ENCODE measurements at regions not wholly inside any gene's neighbourhood (a gene's known extent, or its start where the extent isn't known, plus 50 kb on each side); places are given as distances from the start of the nearest gene placed in this dataset.
"Not testable (repeated sequence)": the region's sequence is repeated elsewhere in the genome, so short reads cannot be mapped to it uniquely, and the experiment has no call there.

DNA sequence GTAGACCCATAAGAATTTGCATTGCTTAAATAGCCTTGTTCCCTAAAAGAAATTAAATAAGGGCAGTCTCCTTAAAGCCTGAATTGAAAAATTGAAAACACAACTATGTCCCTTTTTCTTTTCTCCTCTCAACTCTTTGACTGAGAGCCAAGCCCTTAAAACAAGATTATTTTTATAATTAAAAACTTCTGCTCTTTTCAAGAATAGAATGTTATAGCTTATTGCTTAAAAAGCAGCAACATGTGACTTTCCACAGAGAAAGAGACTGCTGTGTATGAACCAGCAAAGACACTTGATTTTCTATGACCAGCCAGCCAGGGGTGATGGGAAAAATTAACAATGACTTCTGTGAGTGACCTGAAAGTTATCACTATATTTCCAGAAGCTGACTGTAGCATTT is 295.2 kb upstream of the CELF2 start:
- no peak for DNase-seq

DNA sequence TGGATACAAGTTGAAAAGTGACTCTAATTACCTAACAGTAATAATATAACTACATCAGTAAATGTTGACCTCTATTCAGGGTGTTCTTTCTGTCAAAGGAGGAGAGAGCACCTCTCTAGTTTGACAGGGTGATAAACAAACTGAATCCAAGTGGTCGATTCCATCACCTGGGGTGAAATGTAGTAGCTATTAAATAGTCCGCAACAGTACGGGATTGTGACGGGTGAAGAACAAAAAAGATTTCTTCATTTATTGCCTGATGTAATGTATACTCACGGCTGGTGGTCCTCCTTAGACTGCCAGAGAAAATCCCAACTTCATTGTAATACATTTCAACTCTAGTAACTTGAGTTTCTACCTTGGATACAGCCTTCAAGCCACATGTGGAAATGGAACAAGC is 292.5 kb upstream of the CELF2 start:
- no peak for DNase-seq

- no peak for DNase-seq
These were observed 291.6 kb upstream of the CELF2 start for GRCh38 chr10:10726101-10726500.

DNA sequence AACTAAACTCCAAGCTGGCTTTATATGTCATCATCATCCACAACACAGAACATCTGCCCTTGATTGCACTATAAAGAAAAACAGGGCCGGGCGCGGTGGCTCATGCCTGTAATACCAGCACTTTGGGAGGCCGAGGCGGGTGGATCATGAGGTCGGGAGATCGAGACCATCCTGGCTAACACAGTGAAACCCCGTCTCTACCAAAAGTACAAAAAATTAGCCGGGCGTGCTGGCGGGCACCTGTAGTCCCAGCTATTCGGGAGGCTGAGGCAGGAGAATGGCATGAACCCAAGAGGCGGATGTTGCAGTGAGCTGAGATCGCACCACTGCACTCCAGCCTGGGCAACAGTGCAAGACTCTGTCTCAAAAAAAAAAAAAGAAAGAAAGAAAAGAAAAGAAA is 290.3 kb upstream of the CELF2 start:
- not testable (repeated sequence) for DNase-seq

GRCh38 chr10:10727812-10728211 is 289.9 kb upstream of the CELF2 start:
- DNase-seq: no peak

DNA sequence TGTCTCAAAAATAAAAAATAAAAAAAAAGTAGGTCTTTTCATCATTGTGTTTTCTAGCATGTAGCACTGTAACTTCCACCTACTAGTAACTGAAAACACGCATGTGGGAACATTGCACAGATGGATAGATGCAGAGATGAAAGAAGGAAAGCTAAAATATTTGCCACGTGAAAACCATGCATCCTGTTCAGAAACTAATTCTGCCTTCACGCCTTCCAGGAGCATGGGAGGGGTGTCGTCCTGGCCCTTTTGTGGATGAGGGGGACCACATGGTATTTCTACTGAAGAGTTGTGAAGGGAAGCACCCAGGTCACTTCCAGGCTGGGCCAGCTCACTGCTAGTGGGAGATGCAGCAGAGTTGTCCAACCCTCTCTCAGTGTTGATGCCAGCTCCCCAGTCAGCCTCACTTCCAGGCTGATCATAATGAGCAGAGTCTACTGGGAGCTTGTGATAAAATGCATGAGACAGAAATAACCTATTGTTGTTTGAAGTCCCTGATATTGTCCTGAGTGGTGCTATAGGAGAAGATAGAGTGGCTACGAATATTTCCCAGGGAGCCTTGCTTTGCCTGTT is 287.1 kb upstream of the CELF2 start:
- DNase-seq: no peak

GRCh38 chr10:10731366-10731765 is 286.3 kb upstream of the CELF2 start:
- DNase-seq: no peak

DNA sequence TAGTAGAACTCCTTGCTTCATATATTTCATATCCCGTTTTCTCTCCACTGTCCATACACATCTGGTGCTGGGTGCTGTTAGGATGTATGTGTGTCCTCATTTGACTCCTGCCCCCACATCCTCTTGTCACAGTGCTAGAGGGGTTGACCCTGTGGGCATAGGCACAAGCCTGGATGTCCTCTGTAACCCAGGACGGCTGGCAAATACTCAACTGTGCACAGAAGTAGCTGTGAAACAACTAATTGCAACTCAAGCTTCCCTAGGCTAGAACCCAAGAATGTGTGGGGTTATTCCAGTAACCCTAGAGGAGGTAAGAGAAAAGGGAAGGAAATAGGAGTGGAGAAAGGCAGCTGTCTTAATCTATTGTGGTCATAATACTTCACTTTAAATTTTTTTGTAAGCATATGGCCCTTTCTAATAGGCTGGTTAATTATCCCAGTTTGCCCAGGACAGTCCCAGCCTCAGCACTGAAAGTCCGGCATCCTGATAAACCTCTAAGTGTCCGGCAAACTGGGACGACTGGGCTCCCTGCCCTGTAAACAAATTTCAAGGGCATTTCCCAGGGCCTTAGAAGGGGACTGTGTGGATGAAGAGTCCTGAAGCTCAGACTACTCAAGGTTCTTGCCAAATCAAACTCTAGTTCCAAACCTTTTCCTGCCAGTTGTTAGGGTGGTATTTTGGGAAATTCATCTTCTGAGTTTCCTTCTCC is 283.2 kb upstream of the CELF2 start:
- no peak for DNase-seq

DNA sequence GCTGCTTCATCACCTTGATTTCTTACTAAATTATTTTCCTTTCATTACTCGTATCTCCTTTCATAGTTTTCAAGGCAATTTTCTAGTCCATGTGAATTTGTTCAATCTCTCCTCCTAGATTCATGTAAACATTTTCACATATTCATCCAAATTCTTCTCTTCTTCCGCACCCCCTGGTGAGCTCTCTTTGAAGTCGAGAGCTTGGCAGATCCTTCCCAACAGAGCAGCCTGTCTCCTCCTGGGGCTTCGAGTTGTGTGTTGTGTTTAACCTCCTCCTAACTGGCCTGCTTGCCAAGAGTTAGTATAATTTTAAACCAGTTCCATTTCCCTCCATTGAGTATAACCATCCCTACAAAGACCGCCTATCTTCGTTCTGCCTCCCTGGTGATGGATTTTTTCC is 272.4 kb upstream of the CELF2 start:
- no peak for DNase-seq

- DNase-seq: no peak
These were observed 262.2 kb upstream of the CELF2 start for GRCh38 chr10:10755490-10755889.

DNA sequence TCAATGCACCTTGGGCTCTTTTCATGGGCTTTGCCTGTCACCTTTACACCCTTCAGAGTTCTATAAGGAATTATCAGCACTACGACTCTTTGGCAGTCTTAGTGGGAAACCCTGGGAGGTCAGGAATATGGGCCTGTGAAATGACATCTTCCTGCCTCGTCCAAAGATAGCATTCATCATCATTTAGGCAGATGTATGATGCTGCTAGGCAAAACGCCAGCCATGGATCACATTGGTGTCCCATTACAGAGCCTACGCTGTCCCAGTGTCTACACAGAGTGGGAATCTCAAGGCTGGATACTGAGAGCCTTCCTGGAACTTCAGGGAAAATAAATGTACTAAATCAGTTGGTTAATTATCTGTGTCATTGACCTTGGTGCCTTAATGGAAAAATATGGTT is 259.4 kb upstream of the CELF2 start:
- DNase-seq: no peak

DNA sequence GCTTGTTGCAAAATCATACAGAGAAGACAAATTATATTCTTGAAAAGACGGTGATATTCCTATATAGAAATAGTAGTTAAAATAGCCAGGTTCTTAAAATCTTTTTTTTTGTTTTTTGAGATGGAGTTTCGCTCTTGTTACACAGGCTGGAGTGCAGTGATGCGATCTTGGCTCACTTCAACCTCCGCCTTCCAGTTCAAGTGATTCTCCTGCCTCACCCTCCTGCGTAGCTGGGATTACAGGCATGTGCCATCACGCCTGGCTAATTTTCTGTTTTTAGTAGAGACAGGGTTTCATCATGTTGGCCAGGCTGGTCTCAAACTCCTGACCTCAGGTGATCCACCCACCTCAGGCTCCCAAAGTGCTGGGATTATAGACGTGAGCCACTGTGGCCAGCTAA is 257.9 kb upstream of the CELF2 start:
- DNase-seq: not testable (repeated sequence)

- no peak for DNase-seq
These were observed 252.7 kb upstream of the CELF2 start for GRCh38 chr10:10765017-10765416.

DNA sequence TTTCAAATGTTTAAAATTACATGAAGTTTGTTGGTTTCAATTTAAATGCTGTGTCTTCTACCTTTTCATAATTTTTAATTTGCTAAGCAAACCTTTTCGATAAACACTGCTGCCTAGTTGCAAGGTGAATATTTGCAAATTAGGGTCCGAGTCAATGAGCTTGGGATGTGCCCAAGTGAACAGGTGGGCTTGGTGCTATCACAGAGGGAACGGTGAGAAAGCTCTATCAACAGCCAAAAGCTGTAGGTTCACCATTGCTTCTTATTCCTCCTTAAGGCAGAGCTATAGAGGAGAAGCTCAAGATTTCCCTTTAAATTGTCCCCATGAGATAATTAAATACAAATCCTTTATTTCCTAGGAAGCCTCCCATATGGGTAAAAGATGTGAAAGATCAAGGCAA is 245.3 kb upstream of the CELF2 start:
- DNase-seq: no peak

DNA sequence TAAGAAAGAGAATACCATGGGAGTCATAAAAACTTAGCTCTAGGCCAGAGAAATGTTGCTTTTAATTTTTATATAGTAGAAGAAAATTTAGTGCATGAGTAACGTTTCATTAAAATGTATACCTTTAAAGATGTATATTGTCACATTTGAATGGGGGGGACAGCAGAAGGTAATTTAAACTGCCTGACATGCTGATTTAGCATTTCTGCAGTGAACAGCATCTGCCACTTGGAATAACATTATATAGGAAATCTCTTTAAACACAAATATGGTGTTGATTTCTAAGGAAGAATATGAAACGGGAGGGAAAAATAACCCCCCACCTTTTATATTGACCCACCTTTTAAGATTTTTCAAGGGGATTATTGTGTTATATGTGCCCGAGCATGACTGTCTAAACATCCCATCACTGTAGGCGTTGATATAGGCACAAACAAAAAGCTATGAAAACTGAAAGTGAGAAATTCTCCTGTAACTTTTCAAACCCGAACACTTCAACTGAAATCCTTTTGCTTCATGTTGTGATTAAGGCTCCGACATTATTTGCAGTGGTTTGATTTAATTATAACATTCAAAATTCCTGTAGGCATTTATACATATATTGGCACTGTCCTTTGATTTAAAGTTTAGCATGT is 244.7 kb upstream of the CELF2 start:
- DNase-seq: no peak

DNA sequence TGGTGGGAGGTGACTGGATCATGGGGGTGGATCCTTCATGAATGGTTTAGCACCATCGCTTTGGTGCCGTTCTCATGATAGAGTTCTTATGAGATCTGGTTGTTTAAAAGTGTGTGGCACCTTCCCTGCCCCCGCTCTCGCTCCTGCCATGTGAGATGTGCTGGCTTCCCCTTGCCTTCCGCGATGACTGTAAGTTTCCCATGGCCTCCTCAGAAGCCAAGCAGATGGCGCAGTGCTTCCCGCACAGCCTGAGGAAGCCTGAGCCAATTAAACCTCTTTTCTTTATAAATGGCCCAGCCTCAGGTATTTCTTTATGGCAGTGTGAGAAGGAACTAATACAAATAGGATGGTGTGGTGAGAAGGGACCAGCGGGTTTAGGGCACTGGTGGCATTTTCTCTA is 243.3 kb upstream of the CELF2 start:
- DNase-seq: no peak

- no peak for DNase-seq
These were observed 241.3 kb upstream of the CELF2 start for GRCh38 chr10:10776363-10776762.

- no peak for DNase-seq
These were observed 240.4 kb upstream of the CELF2 start for GRCh38 chr10:10777279-10777678.

DNA sequence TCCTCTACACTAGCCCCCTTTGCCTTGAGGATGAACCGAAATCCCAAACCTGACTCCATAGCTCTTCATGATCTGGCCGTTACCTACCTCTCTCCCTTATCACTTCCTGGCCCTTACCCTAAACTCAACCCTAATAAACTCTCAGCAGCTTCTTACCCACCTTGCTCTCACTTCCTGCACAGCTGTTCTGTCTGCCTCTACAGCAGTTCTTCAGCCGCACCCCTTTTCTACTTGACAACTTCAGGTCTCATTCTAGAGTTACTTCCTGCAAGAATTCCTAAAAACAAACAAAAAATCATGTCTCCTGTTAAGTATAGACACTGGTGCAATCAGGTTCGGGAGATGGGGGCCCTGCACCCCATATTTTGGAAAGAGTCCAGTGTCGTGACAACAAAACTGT is 239.9 kb upstream of the CELF2 start:
- DNase-seq: no peak

GRCh38 chr10:10778959-10779358 is 238.7 kb upstream of the CELF2 start:
- no peak for DNase-seq

- no peak for DNase-seq
These were observed 238.2 kb upstream of the CELF2 start for GRCh38 chr10:10779511-10779910.

- DNase-seq: no peak
These were observed 236.9 kb upstream of the CELF2 start for GRCh38 chr10:10780746-10781145.

DNA sequence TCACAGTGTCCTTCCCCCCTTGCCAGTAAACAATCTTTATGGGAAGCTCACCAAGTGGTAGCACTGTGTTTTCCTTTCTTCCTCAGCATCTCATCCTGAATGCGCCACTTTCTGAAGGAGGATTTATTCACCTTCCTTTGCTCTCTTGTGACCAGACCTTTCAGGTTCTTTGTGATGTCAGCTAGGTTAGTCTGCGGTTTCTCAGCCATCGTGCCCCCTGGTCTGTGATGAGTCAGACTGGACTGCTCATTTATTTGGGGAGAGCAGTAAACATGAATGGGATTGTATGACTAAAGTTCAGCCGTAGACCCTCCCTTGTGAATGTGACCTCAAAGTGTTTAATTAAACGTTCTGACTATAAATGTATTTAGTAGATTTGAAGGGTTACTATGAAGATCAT is 235.1 kb upstream of the CELF2 start:
- DNase-seq: no peak

- DNase-seq: no peak
These were observed 232.0 kb upstream of the CELF2 start for GRCh38 chr10:10785627-10786026.

Data from activated gamma-delta T cell (primary cell).